Kidney capillary endothelial cell (primary cell): ENCODE measurements at regions not wholly inside any gene's neighbourhood (a gene's known extent, or its start where the extent isn't known, plus 50 kb on each side); places are given as distances from the start of the nearest gene placed in this dataset.

Source experiments
- DNase-seq: peaks from one replicate; pipeline ENCODE4 v3.0.0-alpha.2; 2018; ENCODE audit warnings: low spot score

DNA sequence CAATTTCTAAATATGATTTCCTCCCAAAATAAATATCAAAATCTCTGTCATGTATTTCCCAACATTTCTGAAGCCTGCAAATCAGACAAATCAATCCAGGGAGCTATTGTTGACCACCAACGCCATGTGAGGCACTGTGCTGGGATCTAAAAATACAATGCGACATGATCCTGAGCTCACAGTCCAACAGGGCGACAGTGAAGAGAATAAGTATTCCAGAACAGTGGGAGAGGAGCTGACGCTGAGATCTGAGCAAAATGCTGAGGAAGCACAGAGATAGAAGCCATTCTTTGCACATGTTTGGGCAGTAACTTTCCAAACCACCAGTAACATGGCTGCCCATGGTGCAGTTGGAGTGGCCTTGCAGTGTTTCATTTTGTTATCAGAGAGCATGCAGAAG, 412.5 kb downstream of the LRATD1 start:
- no peak for DNase-seq

- DNase-seq: no peak
Observed at GRCh38 chr2:15047184-15047583, 414.7 kb downstream of the LRATD1 start.

DNA sequence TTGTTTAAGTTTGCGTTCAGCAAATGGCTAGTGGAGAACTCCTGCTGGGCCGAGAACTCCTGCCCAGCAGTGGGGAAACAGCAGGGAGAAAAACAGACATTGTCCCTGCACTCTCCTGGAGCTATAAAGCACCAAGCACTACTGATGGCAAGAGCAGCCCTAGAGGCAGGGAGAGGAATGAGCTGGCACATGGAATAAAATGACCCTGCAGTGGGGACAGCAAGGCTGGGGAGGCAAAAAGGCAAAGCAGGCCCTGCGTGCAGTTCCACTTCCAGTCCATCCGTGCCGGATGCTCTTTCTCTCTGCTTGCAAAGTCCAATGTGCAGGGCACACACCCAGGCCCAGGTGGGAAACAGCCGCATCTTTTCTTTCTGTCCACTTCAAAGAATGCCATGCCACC, 415.5 kb downstream of the LRATD1 start:
- DNase-seq: no peak

GRCh38 chr2:15049096-15049993, 416.8 kb downstream of the LRATD1 start:
- no peak for DNase-seq

- DNase-seq: no peak
Observed at GRCh38 chr2:15050483-15050882, 418.0 kb downstream of the LRATD1 start.

DNA sequence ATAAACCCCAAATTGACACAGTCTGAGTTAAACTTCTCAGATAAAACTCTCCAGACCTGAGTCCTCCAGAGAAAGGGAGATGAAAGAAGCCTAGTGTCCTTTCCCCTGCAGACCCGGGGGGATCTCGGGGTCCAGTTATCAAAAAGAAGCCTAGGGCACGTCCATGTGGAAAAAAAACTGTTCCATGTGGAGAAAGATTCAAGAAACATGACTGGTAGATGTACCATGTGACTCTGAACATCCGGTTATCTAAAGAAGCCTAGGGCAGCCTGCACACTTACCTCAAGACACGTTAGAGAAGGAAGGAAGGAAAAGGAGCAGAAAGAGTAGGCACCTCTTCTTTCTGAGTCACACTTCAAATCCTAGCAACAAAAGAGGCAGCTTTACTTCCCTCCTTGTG, 421.0 kb downstream of the LRATD1 start:
- no peak for DNase-seq

- DNase-seq: peak; percentile 3
Observed at GRCh38 chr2:15058015-15058720, 425.7 kb downstream of the LRATD1 start.

- DNase-seq: no peak
Observed at GRCh38 chr2:15058721-15059157, 426.2 kb downstream of the LRATD1 start.

- DNase-seq: no peak
Observed at GRCh38 chr2:15059870-15060512, 427.5 kb downstream of the LRATD1 start.

GRCh38 chr2:15061268-15061667, 428.8 kb downstream of the LRATD1 start:
- no peak for DNase-seq

DNA sequence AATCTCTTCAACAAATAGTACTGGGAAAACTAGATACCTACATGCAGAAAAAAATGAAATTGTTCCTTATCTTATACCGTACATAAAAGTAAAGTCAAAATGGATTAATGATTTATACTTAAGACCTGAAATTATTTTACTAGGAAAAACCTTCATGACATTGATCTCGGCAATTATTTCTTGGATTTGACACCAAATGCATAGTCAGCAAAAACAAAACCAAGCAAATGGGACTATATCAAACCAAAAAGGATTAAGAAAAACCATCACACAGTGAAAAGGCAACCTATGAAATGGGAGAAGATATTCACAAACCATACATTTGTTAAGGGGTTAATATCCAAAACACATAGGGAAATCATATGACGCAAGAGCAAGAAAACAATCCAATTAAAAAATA, 433.6 kb downstream of the LRATD1 start:
- DNase-seq: no peak

DNA sequence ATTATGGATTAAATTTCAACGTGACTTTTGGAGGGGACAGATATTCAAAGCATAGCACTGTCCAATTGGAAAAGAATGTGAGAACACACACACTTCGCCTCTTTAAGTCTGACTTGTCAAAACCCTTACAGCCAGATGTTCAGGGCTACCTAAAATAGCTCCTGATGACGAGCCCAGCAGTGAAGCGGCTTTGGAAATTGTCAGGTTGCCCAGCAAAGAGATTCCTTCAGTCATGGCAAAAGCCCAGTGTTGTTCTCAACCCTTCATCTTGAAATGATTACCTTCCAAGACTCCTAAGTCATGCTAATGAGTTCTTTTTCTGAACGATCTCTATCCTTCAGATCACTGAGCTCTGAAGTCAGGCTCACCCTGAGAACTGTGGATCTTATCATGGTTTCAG, 436.6 kb downstream of the LRATD1 start:
- no peak for DNase-seq

DNA sequence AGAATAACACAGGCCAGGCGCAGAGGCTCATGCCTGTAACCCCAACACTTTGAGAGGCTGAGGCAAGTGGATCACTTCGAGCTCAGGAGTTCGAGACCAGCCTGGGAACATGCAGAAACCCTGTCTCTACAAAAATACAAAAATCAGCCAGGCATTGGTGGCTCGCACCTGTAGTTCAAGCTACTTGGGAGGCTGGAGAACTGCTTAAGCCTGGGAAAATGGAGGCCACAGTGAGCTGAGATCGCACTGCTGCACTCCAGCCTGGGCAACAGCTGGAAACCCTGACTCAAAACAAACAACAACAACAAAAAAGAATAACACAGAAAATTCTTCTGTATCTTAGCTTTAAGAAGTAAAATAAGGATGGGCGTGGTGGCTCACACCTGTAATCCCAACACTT, 440.3 kb downstream of the LRATD1 start:
- DNase-seq: no peak

DNA sequence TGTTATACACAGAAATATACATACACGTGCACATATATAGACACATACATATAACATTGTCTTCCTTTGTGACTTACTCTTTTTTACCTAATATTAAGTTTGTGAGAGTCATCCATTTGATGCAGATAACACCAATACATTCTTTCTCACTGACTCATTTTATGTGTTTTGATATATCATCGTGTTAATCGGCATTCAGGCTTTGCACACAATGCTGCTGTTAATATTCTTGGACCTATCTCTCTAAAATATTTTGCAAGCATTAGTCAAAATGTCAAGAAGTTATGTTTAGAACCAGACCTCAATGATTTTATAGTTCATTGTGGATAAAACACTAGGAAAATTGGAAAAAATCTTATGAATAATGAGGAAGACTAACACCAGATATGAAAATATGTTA, 441.1 kb downstream of the LRATD1 start:
- DNase-seq: no peak

DNA sequence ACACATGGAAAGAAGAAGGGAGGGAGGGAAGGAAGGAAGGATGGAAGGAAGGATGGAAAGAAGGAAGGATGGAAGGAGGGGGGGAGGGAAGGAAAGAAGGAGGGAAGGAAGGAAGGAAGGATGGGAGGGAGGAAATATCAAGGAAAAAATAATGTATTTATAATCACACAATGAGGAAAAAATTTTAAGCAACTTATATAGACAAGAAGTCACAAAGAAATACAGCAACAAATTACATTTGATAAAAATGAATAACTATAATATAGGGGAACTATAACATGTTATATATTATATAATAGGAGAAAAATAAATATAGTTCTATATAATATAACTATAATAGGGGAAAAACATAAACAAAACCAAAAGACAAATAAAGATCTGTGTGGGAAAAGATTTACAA, 441.8 kb downstream of the LRATD1 start:
- no peak for DNase-seq

GRCh38 chr2:15074751-15075700, 442.5 kb downstream of the LRATD1 start:
- no peak for DNase-seq

- no peak for DNase-seq
Observed at GRCh38 chr2:15076668-15077067, 444.2 kb downstream of the LRATD1 start.

- no peak for DNase-seq
Observed at GRCh38 chr2:15081356-15081755, 448.8 kb downstream of the LRATD1 start.

- no peak for DNase-seq
Observed at GRCh38 chr2:15082105-15083058, 449.9 kb downstream of the LRATD1 start.

DNA sequence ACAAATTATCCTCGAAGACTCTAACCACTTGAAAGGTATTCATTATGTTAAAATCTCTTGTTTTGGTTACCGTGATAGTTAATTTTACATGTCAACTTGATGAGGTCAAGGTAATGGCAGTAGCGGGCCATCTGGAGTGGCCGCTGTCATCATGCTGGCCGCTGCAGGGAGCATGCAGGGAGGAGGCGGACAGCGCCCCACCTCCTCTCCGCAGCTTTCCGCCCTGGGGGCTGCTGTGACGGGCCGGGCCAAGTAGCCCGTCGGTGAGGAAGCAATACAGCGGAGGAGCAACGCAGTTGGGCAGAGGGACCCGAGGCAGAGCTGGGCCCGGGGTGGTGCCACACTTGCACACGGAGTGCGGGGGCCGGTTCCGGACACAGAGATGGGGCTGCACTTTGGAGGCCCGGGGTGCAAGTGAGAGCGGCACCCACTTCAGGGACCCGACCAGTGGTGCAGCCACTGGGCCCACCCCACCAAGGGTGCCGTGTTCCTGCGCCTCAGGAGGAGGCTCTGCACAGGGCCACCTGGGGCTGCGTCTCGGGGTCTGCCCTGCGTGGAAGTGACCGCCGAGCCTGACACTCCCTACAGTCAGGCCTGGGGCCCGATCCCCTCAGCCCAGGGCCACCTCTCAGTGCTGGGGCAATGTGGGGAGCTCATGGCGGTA, 452.4 kb downstream of the LRATD1 start:
- DNase-seq: no peak
